DND-41 (cell line): ENCODE measurements at regions not wholly inside any gene's neighbourhood (a gene's known extent, or its start where the extent isn't known, plus 50 kb on each side); places are given as distances from the start of the nearest gene placed in this dataset.
"Not testable (repeated sequence)": the region's sequence is repeated elsewhere in the genome, so short reads cannot be mapped to it uniquely, and the experiment has no call there.

ENCODE experiments used
- EZH2 ChIP-seq: IDR thresholded peaks from 3 replicates; pipeline ENCODE4 v1.6.1; 2012; ENCODE audit warnings: borderline replicate concordance, low read depth, mild to moderate bottlenecking, moderate library complexity, low read length, inconsistent platforms; ENCODE audit not compliant: severe bottlenecking
- TF ChIP-seq, protein P1 (sequence below): IDR thresholded peaks from 2 replicates; pipeline ENCODE4 v1.5.1; 2012; ENCODE audit warnings: borderline replicate concordance, low read length, moderate library complexity, mild to moderate bottlenecking; ENCODE audit not compliant: poor library complexity, severe bottlenecking; ENCODE audit errors: extremely low read depth

DNA sequence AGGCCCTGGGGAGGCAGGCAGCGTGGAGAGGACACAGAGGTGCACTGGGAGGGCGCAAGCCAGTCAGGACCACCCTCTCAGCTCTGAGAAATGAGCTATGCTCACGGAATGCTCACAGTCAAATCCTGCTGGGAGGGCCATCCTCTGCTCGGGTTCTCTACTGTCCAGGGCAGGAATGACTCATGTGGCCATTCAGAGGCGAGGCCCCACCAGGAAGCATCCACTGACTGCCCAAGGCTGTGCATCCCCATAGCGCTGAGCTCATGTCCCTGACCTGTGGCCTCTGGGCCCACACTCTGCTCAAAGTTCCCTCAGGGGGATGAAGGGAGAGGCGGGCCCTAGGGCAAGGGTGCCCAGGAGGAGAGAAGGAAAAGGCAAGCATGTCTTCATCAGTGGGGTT lies 57.2 kb downstream of the OR4M2 start:
- TF ChIP-seq, protein P1, sequence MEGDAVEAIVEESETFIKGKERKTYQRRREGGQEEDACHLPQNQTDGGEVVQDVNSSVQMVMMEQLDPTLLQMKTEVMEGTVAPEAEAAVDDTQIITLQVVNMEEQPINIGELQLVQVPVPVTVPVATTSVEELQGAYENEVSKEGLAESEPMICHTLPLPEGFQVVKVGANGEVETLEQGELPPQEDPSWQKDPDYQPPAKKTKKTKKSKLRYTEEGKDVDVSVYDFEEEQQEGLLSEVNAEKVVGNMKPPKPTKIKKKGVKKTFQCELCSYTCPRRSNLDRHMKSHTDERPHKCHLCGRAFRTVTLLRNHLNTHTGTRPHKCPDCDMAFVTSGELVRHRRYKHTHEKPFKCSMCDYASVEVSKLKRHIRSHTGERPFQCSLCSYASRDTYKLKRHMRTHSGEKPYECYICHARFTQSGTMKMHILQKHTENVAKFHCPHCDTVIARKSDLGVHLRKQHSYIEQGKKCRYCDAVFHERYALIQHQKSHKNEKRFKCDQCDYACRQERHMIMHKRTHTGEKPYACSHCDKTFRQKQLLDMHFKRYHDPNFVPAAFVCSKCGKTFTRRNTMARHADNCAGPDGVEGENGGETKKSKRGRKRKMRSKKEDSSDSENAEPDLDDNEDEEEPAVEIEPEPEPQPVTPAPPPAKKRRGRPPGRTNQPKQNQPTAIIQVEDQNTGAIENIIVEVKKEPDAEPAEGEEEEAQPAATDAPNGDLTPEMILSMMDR: not testable (repeated sequence)
- TF ChIP-seq EZH2: not testable (repeated sequence)
